GM12878 (cell line): ENCODE measurements at regions not wholly inside any gene's neighbourhood (a gene's known extent, or its start where the extent isn't known, plus 50 kb on each side); places are given as distances from the start of the nearest gene placed in this dataset.

ENCODE experiments used
- ATAC-seq: fragments of 200-7000 bp; cut with Tn5 transposase; 3 replicates; pipeline ENCODE4 v1.9.1; 2020; ENCODE audit warnings: mild to moderate bottlenecking, moderate library complexity
- BruUV-seq: library from RNA; stranded (reverse); fragments of 400-500 nt; replicated peaks from 2 replicates; lab custom pipeline; 2021; lab: Mats Ljungman, UMichigan
- CTCF ChIA-PET: fragments of 300-600 bp; sonication (Branson Sonifier 250); formaldehyde crosslinking; extraction: SDS; loops from one replicate; lab custom pipeline; 2021; ENCODE audit warnings: inconsistent platforms; lab: Yijun Ruan, JAX
- POLR2A ChIA-PET: fragments of 350-600 bp; formaldehyde crosslinking; extraction: SDS; loops from one replicate; lab custom pipeline; 2021; ENCODE audit warnings: inconsistent platforms; lab: Charles Lee
- RAD21 ChIA-PET: fragments of 300-600 bp; sonication (Branson Sonifier 250); formaldehyde crosslinking; loops from one replicate; lab custom pipeline; 2023; ENCODE audit warnings: antibody characterized with exemption; ENCODE audit not compliant: unreplicated experiment; lab: Charles Lee
- SMC1A ChIA-PET: fragments of 300-600 bp; sonication (Branson Sonifier 250); formaldehyde crosslinking; loops from one replicate; lab custom pipeline; 2023; ENCODE audit not compliant: unreplicated experiment, uncharacterized antibody; lab: Charles Lee
- DNase-seq: peaks from one replicate; pipeline ENCODE4 v3.0.0-alpha.2; 2011; ENCODE audit warnings: low read depth, low spot score
- FAIRE-seq: peaks from 3 replicates; lab custom pipeline; 2011; peaks lifted over from hg19 to GRCh38; lab: Jason Lieb, UNC
- H2AFZ ChIP-seq: 2 replicates; pipeline ENCODE4 v1.6.0; 2011; ENCODE audit warnings: low read depth, low read length, control low read depth; ENCODE audit not compliant: control insufficient read depth
- H3K27ac ChIP-seq: 2 replicates; pipeline ENCODE4 v1.5.1; 2011; ENCODE audit warnings: control low read depth; ENCODE audit not compliant: control insufficient read depth, insufficient read depth
- H3K27me3 ChIP-seq, 2 experiments: replicated peaks in 1 of 2; 2 replicates each; pipeline versions ENCODE4 v1.6.0 to v1.6.1; 2011; ENCODE audit warnings: low read length in 1 of 2; ENCODE audit not compliant: control insufficient read depth in 2 of 2, insufficient read depth in 2 of 2
- H3K36me3 ChIP-seq, 2 experiments: 2 replicates each; pipeline ENCODE4 v1.5.1; 2011; ENCODE audit warnings: low read length in 1 of 2; ENCODE audit not compliant: control insufficient read depth in 2 of 2, insufficient read depth in 2 of 2
- H3K4me1 ChIP-seq: 2 replicates; pipeline ENCODE4 v1.6.1; 2011; ENCODE audit warnings: mild to moderate bottlenecking, low read length, moderate library complexity, mixed read lengths; ENCODE audit not compliant: control insufficient read depth, insufficient read depth
- H3K4me2 ChIP-seq: 2 replicates; pipeline ENCODE4 v1.6.0; 2011; ENCODE audit warnings: control low read depth; ENCODE audit not compliant: control insufficient read depth, insufficient read depth
- H3K4me3 ChIP-seq: fragments of 200-600 bp; sonication (generic); 2 replicates; pipeline ENCODE4 v1.5.1; 2016
- H3K79me2 ChIP-seq: 2 replicates; pipeline ENCODE4 v1.6.0; 2011; ENCODE audit warnings: low read length; ENCODE audit not compliant: control insufficient read depth, insufficient read depth
- H3K9ac ChIP-seq: 2 replicates; pipeline ENCODE4 v1.8.0; 2011; ENCODE audit warnings: low read length, control low read depth, mixed read lengths; ENCODE audit not compliant: control insufficient read depth, insufficient read depth
- H3K9me3 ChIP-seq: replicated peaks from 3 replicates; pipeline ENCODE4 v1.5.1; 2011; ENCODE audit warnings: mild to moderate bottlenecking, low read length; ENCODE audit not compliant: control insufficient read depth, insufficient read depth
- H4K20me1 ChIP-seq: 2 replicates; pipeline ENCODE4 v1.6.0; 2011; ENCODE audit not compliant: control insufficient read depth, insufficient read depth
- EED ChIP-seq: sonication (generic); IDR thresholded peaks from 2 replicates; pipeline ENCODE4 v1.6.1; 2016; ENCODE audit warnings: antibody characterized with exemption, low read depth
- ETV6 ChIP-seq, 2 experiments: fragments of 450-650 bp in 1 of 2; IDR thresholded peaks in 1 of 2; conservative IDR thresholded peaks in 1 of 2; 2 replicates each; pipeline ENCODE4 v1.6.1; 2014; ENCODE audit warnings: antibody characterized with exemption in 1 of 2, borderline replicate concordance in 1 of 2, low read depth in 1 of 2, mild to moderate bottlenecking in 1 of 2, moderate library complexity in 1 of 2
- RFX5 ChIP-seq: IDR thresholded peaks from 2 replicates; pipeline ENCODE4 v1.6.1; 2011; ENCODE audit warnings: low read depth, low read length, improper control_type of control experiment
- RUNX3 ChIP-seq: IDR thresholded peaks from 2 replicates; pipeline ENCODE4 v1.6.1; 2012; ENCODE audit warnings: low read length, inconsistent platforms
- SREBF2 ChIP-seq: IDR thresholded peaks from 2 replicates; pipeline ENCODE4 v1.6.1; 2012; ENCODE audit warnings: mild to moderate bottlenecking, low read length
- SUPT20H ChIP-seq: IDR thresholded peaks from 2 replicates; pipeline ENCODE4 v1.6.1; 2011; ENCODE audit warnings: low read depth, mild to moderate bottlenecking, low read length, moderate library complexity, borderline replicate concordance; ENCODE audit not compliant: control insufficient read depth
- TARDBP ChIP-seq: IDR thresholded peaks from 2 replicates; pipeline ENCODE4 v1.6.1; 2016; ENCODE audit warnings: borderline replicate concordance
- WGBS: methylation state at CpG from one replicate; pipeline ENCODE4 v1.1.6; 2016; ENCODE audit warnings: low lambda C conversion rate; ENCODE audit not compliant: insufficient replicate concordance, insufficient coverage; ENCODE audit errors: missing lambda C conversion rate; 5-methylcytosine and 5-hydroxymethylcytosine counted together
- in situ Hi-C: fragments of 300-500 bp; cut with MboI; formaldehyde crosslinking; loops from 9 replicates; pipeline ENCODE4 v1.14.3; 2018; ENCODE audit warnings: mixed read lengths
- intact Hi-C: fragments of 100-400 bp; cut with micrococcal nuclease; formaldehyde crosslinking; loops from one replicate; pipeline ENCODE4 v1.14.2; 2022; ENCODE audit not compliant: unreplicated experiment
- TF ChIP-seq, protein P1 (sequence below): fragments of 450-650 bp; conservative IDR thresholded peaks from 2 replicates; pipeline ENCODE4 v1.6.1; 2017; ENCODE audit warnings: mild to moderate bottlenecking, moderate library complexity
- TF ChIP-seq, protein P2 (sequence below): IDR thresholded peaks from 2 replicates; pipeline ENCODE4 v1.6.1; 2012; ENCODE audit warnings: low read length, inconsistent platforms
- TF ChIP-seq, protein P3 (sequence below): fragments of 450-650 bp; IDR thresholded peaks from 2 replicates; pipeline ENCODE4 v1.6.1; 2017; ENCODE audit warnings: mild to moderate bottlenecking, moderate library complexity

DNA sequence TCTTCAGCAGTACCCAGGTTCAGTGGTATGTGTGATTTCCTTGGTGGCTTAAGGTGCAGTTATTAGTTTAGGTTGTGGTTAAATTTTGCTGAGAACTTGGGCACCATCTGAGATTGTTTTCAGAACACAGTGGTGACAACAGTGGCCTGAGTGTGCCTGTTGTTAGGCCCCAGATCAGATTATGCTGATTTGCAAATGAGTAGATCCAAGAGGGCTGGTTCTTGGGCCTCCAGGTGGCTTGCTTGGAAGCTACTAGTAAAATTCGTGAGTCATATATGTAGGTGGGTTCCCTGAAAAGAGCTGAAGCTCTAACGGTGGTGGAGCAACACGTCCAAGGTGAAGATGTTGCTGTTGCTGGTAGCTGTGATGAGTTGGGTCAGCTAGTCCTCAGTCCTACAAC is 2619.6 kb downstream of the PCDH7 start (continued):
- TF ChIP-seq, protein P1, sequence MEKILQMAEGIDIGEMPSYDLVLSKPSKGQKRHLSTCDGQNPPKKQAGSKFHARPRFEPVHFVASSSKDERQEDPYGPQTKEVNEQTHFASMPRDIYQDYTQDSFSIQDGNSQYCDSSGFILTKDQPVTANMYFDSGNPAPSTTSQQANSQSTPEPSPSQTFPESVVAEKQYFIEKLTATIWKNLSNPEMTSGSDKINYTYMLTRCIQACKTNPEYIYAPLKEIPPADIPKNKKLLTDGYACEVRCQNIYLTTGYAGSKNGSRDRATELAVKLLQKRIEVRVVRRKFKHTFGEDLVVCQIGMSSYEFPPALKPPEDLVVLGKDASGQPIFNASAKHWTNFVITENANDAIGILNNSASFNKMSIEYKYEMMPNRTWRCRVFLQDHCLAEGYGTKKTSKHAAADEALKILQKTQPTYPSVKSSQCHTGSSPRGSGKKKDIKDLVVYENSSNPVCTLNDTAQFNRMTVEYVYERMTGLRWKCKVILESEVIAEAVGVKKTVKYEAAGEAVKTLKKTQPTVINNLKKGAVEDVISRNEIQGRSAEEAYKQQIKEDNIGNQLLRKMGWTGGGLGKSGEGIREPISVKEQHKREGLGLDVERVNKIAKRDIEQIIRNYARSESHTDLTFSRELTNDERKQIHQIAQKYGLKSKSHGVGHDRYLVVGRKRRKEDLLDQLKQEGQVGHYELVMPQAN, result no peak
- TF ChIP-seq RFX5, result no peak
- no peak for TF ChIP-seq EED
- TF ChIP-seq SUPT20H, result no peak

DNA sequence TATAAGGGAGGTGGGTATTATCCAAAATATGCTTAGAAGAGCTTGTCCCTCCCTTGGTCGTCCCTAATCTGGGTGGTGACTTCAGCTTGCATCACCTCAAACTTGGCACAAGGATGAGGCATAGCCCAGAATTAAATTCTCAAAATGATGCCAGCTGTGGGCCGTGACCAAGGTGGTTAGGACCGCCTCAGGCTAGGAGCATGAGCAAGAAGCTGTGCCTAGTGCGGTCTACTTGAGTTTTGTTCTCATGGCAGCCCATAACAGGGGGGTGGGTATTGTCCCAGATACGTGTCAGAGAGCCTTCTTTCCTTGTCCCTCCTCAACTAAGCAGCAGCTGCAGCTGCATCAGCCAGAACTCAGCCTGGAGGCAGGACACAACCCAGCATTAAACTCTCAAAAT is 2620.0 kb downstream of the PCDH7 start:
- no TSS peak for BruUV-seq
- DNase-seq (no peak), ATAC-seq (no peak), FAIRE-seq (no peak)
- H3K4me2 ChIP-seq, result no peak overlapping the region
- H3K4me3 ChIP-seq, result no peak overlapping the region
- no peaks in the 10 kb centered on the region for H3K27me3 ChIP-seq
- ChIA-PET CTCF (no interaction called here), POLR2A (no interaction called here), SMC1A (no interaction called here), RAD21 (no interaction called here)
- no peak overlapping the region for H2AFZ ChIP-seq
- H3K9me3 ChIP-seq, result no peaks in the 10 kb centered on the region
- WGBS, result 16% methylated on average over 5 of the region's 5 CpGs
- H3K36me3 ChIP-seq, result no peaks in the 10 kb centered on the region
- in situ Hi-C loops (no loop called here), intact Hi-C loops (no loop called here)
- H3K79me2 ChIP-seq, result no peaks in the 10 kb centered on the region
- H3K4me1 ChIP-seq, result no peaks in the 10 kb centered on the region
- no peak overlapping the region for H3K27ac ChIP-seq
- no peak overlapping the region for H3K9ac ChIP-seq
- TF ChIP-seq, protein P2, sequence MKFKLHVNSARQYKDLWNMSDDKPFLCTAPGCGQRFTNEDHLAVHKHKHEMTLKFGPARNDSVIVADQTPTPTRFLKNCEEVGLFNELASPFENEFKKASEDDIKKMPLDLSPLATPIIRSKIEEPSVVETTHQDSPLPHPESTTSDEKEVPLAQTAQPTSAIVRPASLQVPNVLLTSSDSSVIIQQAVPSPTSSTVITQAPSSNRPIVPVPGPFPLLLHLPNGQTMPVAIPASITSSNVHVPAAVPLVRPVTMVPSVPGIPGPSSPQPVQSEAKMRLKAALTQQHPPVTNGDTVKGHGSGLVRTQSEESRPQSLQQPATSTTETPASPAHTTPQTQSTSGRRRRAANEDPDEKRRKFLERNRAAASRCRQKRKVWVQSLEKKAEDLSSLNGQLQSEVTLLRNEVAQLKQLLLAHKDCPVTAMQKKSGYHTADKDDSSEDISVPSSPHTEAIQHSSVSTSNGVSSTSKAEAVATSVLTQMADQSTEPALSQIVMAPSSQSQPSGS, result no peak
- TF ChIP-seq TARDBP, result no peak
- no peak for TF ChIP-seq SREBF2
- TF ChIP-seq, protein P3, sequence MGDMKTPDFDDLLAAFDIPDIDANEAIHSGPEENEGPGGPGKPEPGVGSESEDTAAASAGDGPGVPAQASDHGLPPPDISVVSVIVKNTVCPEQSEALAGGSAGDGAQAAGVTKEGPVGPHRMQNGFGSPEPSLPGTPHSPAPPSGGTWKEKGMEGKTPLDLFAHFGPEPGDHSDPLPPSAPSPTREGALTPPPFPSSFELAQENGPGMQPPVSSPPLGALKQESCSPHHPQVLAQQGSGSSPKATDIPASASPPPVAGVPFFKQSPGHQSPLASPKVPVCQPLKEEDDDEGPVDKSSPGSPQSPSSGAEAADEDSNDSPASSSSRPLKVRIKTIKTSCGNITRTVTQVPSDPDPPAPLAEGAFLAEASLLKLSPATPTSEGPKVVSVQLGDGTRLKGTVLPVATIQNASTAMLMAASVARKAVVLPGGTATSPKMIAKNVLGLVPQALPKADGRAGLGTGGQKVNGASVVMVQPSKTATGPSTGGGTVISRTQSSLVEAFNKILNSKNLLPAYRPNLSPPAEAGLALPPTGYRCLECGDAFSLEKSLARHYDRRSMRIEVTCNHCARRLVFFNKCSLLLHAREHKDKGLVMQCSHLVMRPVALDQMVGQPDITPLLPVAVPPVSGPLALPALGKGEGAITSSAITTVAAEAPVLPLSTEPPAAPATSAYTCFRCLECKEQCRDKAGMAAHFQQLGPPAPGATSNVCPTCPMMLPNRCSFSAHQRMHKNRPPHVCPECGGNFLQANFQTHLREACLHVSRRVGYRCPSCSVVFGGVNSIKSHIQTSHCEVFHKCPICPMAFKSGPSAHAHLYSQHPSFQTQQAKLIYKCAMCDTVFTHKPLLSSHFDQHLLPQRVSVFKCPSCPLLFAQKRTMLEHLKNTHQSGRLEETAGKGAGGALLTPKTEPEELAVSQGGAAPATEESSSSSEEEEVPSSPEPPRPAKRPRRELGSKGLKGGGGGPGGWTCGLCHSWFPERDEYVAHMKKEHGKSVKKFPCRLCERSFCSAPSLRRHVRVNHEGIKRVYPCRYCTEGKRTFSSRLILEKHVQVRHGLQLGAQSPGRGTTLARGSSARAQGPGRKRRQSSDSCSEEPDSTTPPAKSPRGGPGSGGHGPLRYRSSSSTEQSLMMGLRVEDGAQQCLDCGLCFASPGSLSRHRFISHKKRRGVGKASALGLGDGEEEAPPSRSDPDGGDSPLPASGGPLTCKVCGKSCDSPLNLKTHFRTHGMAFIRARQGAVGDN, result no peak
- TF ChIP-seq RUNX3, result no peak
- no peak for TF ChIP-seq ETV6 (conservative IDR thresholded peaks at IDR 0.05 in 1 of 2, IDR thresholded peaks at IDR 0.05 in 1 of 2; ENCODE audit: borderline replicate concordance in 1 of 2, low read depth in 1 of 2)
- no peaks in the 10 kb centered on the region for H4K20me1 ChIP-seq
